GM19193 (cell line): ENCODE measurements at regions not wholly inside any gene's neighbourhood (a gene's known extent, or its start where the extent isn't known, plus 50 kb on each side); places are given as distances from the start of the nearest gene placed in this dataset.

Source experiments
- POLR2A ChIP-seq: IDR thresholded peaks from 4 replicates; pipeline ENCODE4 v1.6.1; 2011; ENCODE audit not compliant: insufficient read depth, insufficient read length; ENCODE audit errors: extremely low read depth

DNA sequence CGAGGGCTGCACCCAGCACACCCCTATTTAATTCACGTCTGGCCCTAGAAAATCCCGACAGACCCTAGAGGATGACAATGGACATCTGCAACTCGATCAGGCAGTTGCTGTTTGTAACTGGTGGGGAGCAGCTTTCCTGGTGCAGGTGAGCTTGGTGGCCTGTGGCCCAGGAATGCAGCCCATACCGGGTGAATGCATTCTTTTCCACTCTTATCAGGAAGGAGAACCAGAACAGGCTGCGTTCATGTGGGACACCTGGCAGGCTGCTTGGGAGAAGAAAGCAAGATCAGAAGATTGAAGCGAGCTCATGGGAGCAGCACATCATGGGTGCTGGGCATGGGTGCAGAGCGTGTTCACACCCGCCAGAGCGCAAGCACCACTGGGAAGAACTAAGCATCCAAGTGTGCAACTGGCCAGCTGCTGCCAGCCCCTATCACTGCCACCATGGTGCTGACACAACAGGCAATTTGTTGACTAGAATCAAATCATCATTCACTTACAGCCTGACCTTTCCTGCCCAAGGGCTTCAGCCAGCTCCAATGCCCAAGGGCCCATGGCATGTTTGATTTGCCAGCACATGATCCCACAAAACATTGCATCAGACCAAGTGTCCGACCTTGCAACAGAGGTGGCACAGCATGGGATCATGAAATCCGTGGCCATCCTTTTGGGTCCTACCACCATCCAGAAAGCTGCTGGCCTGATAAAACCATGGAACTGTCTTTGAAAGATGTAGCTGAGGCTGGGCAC is 241.7 kb upstream of the ID2 start:
- TF ChIP-seq POLR2A: no peak

DNA sequence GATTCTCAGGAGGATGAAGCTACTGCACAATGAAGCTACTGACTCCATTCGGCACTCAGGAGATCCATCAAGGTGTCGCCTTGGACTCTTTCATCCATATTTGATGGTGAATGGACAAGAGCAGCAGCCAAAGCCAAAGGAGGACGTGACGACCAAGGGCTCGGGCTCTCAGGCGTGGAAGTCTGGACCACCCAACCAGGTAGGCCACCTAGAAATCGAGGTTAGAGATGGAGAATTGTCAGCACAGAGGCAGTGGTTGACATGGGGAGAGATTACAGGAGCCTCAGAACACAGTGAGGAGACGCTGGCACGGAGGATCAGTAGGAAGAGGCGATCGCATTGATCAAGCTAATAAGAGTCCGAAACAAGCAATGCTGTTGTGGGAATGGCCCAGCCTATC is 240.5 kb upstream of the ID2 start:
- TF ChIP-seq POLR2A: no peak

- TF ChIP-seq POLR2A: no peak
Observed at GRCh38 chr2:8441986-8442385, 239.9 kb upstream of the ID2 start.

GRCh38 chr2:8442833-8443486 is 238.9 kb upstream of the ID2 start:
- TF ChIP-seq POLR2A: no peak

GRCh38 chr2:8445580-8445979 is 236.3 kb upstream of the ID2 start:
- TF ChIP-seq POLR2A: no peak

- no peak for TF ChIP-seq POLR2A
Observed at GRCh38 chr2:8447610-8448221, 234.1 kb upstream of the ID2 start.

DNA sequence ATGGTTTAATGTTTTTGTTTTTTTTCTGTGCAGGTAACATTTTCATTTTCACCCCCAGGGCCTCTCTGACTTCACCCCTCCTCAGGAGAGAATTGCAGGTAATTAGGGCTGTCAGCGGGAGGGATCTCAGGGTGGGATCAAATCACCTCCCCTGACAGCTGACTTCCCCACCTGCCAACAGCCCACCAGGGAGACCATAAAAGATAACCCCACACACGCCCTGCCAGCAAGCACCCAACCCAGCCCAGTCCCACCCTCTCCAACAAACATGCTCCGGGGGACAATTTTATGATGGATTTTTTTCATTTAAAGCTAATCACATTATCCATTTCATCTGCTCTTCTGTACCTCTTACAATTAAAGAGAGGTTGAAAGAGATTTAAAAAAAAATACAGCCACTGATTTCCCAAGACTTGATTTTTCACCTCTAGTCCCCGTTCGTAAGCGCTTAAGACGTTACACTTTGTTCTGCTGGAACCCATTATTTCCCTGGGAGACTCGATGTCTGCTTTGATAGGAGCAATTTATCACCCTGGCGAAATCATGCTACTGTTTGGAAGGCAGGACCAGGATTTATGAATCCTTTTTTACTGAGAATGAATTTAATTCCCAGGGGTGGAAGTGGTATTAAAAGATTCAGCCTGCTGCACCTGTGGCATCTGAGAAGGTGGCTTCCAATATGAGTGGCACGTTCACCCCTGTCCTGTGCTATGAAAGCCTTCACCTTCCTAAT is 232.9 kb upstream of the ID2 start:
- no peak for TF ChIP-seq POLR2A

DNA sequence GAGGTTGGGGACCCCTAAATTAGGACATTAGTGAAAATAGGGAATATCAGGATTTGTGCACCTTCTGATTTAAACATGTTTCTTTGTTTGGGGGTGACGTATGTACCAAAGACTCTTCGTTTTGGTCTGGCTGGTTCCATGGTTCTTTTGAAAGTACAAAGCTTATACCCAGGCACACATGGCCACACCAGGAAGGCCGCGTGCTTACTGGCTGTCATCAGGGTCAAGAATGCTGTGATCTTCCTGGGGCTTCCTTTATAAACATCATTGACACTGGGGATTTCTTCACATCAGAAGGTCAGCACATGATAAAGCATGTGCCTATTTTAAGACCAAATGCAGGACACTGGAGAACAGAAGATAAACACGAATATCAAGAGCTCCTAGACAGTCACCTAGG is 230.6 kb upstream of the ID2 start:
- no peak for TF ChIP-seq POLR2A

GRCh38 chr2:8452296-8452695 is 229.6 kb upstream of the ID2 start:
- no peak for TF ChIP-seq POLR2A

DNA sequence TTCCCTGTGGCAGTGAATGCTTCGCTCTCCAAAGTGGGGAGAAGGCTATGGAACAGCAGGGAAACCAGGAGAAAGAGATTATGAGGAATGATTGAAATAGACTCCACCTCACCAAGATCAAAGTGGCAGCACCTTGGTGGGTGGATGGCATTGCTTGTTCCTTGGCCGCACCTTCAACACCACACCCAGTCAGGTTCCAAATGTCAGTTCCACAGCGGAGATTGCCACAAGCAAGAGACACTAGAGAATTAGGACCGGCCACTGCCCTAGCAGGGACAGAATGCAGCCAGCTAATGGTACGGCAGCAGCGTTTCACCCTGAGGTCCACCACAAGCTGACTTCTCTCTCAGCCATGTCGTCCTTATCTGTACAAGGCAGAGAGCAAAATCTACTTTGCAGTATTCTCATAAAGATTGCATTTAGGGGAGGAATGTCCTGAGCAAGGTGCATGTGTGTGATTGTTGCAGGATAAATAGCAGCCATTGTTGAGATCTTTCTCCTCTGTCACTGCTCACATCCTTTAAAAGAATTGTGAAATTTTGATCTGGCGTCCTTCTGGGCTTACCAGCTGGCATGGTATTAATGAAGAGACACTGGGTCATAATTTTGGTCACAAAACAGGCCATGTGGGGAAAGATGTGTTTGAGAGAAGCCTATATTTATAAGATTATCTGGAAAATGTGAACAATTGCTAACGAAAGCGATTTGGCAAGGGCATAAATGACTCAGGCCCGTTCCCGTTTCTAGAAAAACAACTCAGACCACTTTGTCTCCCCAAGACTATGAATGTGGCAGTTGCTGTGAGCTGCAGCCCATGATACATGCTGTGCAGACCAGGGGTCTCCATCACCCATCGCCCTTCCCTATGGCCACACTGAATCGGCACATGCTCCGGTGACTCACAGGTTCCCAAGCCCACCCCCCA is 228.6 kb upstream of the ID2 start:
- TF ChIP-seq POLR2A: no peak

GRCh38 chr2:8453904-8454302 is 228.0 kb upstream of the ID2 start:
- no peak for TF ChIP-seq POLR2A

GRCh38 chr2:8454797-8455196 is 227.1 kb upstream of the ID2 start:
- TF ChIP-seq POLR2A: no peak

DNA sequence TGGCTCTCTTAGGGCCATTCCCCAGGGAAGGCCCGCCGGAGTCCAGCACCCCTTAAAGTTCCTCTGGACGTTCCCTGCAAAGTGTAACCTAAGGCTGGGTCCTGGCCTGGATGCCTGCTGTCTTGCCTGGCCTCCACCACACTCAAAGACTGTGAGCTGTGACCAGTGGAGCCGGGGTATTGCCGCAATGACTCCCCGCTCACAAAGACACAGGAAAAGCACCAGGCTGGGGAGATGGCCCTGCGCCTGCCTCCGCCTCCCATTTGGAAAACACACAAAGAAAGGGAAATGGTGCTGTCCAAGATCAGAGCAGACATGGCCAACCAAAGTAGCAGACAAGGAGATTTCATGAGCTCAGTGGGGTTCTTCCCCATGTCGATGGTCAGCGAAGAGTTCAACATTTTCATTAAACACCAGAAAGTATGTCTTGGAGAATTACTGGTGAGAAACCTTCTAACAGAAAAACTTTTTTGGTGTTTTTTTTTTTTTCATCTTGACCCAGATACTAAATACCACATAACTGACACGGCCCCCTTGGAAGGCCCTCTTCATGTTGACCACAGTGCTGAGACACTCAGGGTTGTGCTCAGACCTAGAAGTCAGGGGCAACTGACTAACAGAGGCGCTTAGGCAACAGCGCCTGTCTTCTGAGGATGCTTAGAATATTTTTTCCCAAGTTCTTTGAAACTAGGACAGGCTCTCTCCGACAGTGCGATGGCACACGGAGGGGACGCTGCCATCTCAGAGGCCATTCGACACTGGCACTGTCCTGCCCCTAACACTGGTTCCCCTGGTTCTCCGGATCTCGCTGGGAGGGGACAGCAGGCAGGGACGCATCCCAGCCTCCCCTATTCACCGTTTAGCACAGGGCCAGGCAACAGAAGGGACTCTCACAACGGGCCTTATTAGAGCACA is 226.4 kb upstream of the ID2 start:
- TF ChIP-seq POLR2A: no peak

DNA sequence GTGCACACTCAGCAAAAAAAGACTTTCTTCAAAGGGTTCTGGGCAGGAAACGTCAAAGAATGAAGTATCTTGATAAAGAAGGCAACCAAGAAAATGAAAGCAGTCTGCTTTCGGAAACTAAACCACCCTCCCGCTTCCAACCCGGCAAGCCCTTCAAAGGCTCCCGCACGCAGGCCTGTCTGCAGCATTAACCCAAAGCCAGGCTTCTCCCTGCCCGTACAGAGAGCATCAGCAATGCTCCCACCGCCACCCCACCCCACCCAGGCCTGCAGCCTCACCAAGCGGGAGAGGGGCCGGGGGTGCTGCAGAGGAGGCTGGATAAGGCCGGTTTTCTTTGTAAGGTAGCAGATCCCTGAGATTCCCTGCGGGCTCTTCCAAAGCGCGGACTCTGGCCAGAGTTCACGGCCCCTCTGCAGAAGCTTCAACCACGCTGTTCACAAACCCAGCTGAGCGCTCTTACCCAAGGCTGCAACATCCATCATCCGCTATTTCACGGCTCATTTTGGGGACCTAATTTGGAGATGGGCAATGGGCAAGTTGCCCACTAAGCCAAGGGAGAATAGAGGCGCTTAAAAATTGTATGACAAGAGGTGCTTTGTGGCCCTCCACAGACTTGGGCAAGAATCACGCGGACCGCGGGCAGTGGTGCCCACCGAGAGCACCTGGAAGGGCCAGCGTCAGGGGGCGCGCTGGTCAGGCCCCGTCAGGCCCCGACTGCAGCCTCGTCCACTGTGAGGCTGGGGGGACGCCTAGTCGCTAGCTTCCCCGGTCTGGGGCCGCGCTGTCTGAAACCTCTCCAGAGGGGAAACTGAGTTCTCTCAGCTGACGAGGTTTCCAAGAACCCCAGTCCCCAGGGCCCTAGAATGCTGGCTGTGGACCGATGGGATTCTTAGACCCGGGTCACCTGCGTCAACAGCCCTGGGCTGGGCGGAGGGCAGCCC is 225.4 kb upstream of the ID2 start:
- TF ChIP-seq POLR2A: no peak
